Keratinocyte (primary cell): ENCODE measurements at regions not wholly inside any gene's neighbourhood (a gene's known extent, or its start where the extent isn't known, plus 50 kb on each side); places are given as distances from the start of the nearest gene placed in this dataset.

Source experiments
- CTCF ChIP-seq, 3 experiments: IDR thresholded peaks in 1 of 3; conservative IDR thresholded peaks in 1 of 3; optimal IDR thresholded peaks in 1 of 3; 2 replicates in 2 of 3; 3 replicates in 1 of 3; pipeline versions ENCODE3 to v1.5.1; 2011; ENCODE audit warnings: low read length in 3 of 3, mild to moderate bottlenecking in 3 of 3, moderate library complexity in 2 of 3, control low read depth in 1 of 3, inconsistent platforms in 1 of 3; ENCODE audit not compliant: insufficient read depth in 2 of 3; ENCODE audit errors: extremely low read depth in 1 of 3
- EZH2 ChIP-seq: IDR thresholded peaks from one replicate; pipeline ENCODE4 v1.6.1; 2012; ENCODE audit warnings: inconsistent platforms, mild to moderate bottlenecking, low read length, moderate library complexity

- no peak for TF ChIP-seq EZH2
- no peak for TF ChIP-seq CTCF (optimal IDR thresholded peaks at IDR 0.05 in 1 of 3, IDR thresholded peaks at IDR 0.05 in 1 of 3, conservative IDR thresholded peaks at IDR 0.05 in 1 of 3; ENCODE audit: extremely low read depth in 1 of 3, insufficient read depth in 2 of 3, low read length in 3 of 3)
Measured at GRCh38 chr3:189071446-189071845, 100.3 kb upstream of the TPRG1 start.
